Heart left ventricle (tissue), 16 donors: ENCODE measurements at regions not wholly inside any gene's neighbourhood (a gene's known extent, or its start where the extent isn't known, plus 50 kb on each side); places are given as distances from the start of the nearest gene placed in this dataset.

ENCODE experiments used
- ATAC-seq, 4 donors: fragments of 200-7000 bp; cut with Tn5 transposase; one replicate each; pipeline ENCODE4 v1.9.1; 2020 to 2022; ENCODE audit warnings: moderate library complexity in 4 of 4, mild to moderate bottlenecking in 3 of 4, moderate number of reproducible peaks in 1 of 4
- DNase-seq, 5 donors: peaks; one replicate each; pipeline ENCODE4 v3.0.0-alpha.2; 2020
- H3K27ac ChIP-seq, 12 donors: fragments of 200-600 bp; sonication (generic) in 4 of 12; one replicate each; pipeline versions ENCODE4 v1.5.0 to v1.8.0; 2016 to 2022; ENCODE audit warnings: mild to moderate bottlenecking in 2 of 12
- H3K27me3 ChIP-seq, 9 donors: fragments of 200-600 bp; sonication (generic) in 2 of 9; one replicate each; pipeline versions ENCODE4 v1.5.1 to v1.8.0; 2016 to 2022; ENCODE audit warnings: mild to moderate bottlenecking in 3 of 9
- H3K36me3 ChIP-seq, 9 donors: fragments of 200-600 bp; sonication (generic) in 2 of 9; one replicate each; pipeline versions ENCODE4 v1.5.0 to v1.8.0; 2018 to 2022; ENCODE audit warnings: mild to moderate bottlenecking in 2 of 9
- H3K4me1 ChIP-seq, 12 donors: fragments of 200-600 bp; sonication (generic) in 4 of 12; one replicate each; pipeline versions ENCODE4 v1.5.0 to v1.8.0; 2016 to 2022; ENCODE audit warnings: mild to moderate bottlenecking in 3 of 12
- H3K4me3 ChIP-seq, 12 donors: fragments of 200-600 bp; sonication (generic) in 4 of 12; one replicate each; pipeline versions ENCODE4 v1.5.0 to v1.8.0; 2017 to 2022; ENCODE audit warnings: mild to moderate bottlenecking in 9 of 12, moderate library complexity in 4 of 12
- H3K9me3 ChIP-seq, 12 donors: fragments of 200-600 bp; sonication (generic) in 4 of 12; one replicate each; pipeline versions ENCODE4 v1.5.0 to v1.8.0; 2016 to 2022; ENCODE audit warnings: mild to moderate bottlenecking in 1 of 12
- CTCF ChIP-seq, 12 donors: fragments of 200-600 bp; sonication (generic) in 4 of 12; IDR thresholded peaks; one replicate each; pipeline versions ENCODE4 v1.5.0 to v1.8.0; 2018 to 2022; ENCODE audit warnings: antibody characterized with exemption in 12 of 12, mild to moderate bottlenecking in 5 of 12
- POLR2A ChIP-seq, 2 donors: fragments of 450-650 bp; IDR thresholded peaks; one replicate each; pipeline ENCODE4 v1.6.1; 2017; ENCODE audit warnings: antibody characterized with exemption in 2 of 2, mild to moderate bottlenecking in 2 of 2, moderate library complexity in 2 of 2
- WGBS, 4 donors: extraction: QIAGEN DNeasy Blood & Tissue Kit in 2 of 4; methylation state at CpG; one replicate each; pipeline versions ENCODE4 v1.1.5 to v1.1.7; 2013 to 2018; 5-methylcytosine and 5-hydroxymethylcytosine counted together
- intact Hi-C, 10 donors: fragments of 100-400 bp; cut with DNase I; formaldehyde crosslinking; loops; one replicate each; pipeline versions ENCODE4 v1.11.1 to v1.14.2; 2022
- donor health status: ischemic (EF 13 %, LVEDD 7.1; RV severe dilation, severe dysfunction).
- donor health status: healthy with polysubstance abuse.
- donor health status: DM: no; HTN: yes; CAD: no.
- donor health status: DM: no; HTN: no; CAD: no.
- donor health status: ischemic (EF 25% LVEDD 6.9; RV normal size, moderate dysfunction).
- donor health status: ischemic (EF 25% LVEDD 5.7; RV mildly dilated, moderate dysfunction).
- donor health status: healthy.
- donor health status: DM: yes; HTN: yes; CAD: no.
- donor health status: ischemic (EF 35%, LVEDD 5.7; RV mildly dilated, moderate dysfunction).
- donor health status: nonischemic (EF 11% LVEDD 7.7; RV severe dilation, severe dysfunction).
- donor health status: DM: yes; HTN: yes; CAD: no.
- donor health status: PGD.
- donor health status: ischemic (EF 29% LVEDD 5.4; RV normal size, mild dysfunction).
- donor health status: nonischemic (EF 23%, LVEDD 6.1; RV moderate dilation, normal function).

- ATAC-seq (no peak), DNase-seq (no peak)
- WGBS, 4 donors = 86 to 99% (median 87%) methylated on average over 2 of the region's 2 CpGs
- no peaks in the 10 kb centered on the region for H3K36me3 ChIP-seq
- peaks cover 0 to 3% (median 0%) of the 10 kb centered on the region in 12 donors for H3K9me3 ChIP-seq
- TF ChIP-seq POLR2A (IDR thresholded peaks at IDR 0.05) (no peak), CTCF (IDR thresholded peaks at IDR 0.05) (no peak)
- intact Hi-C loops = no loop called here
- H3K27ac ChIP-seq = no peak overlapping the region
- H3K4me1 ChIP-seq = peaks cover 0 to 15% (median 2%) of the 10 kb centered on the region in 12 donors
- no peaks in the 10 kb centered on the region for H3K27me3 ChIP-seq
- H3K4me3 ChIP-seq = no peak overlapping the region
Observed at GRCh38 chr5:158468444-158468843, 609.5 kb upstream of the CLINT1 start.

- Histone ChIP-seq H3K27me3 (no peaks in the 10 kb centered on the region), H3K4me1 (peaks cover 0 to 25% (median 6%) of the 10 kb centered on the region in 12 donors), H3K27ac (no peak overlapping the region), H3K9me3 (peaks cover 0 to 3% (median 0%) of the 10 kb centered on the region in 12 donors), H3K36me3 (no peaks in the 10 kb centered on the region), H3K4me3 (no peak overlapping the region)
- DNase-seq (no peak), ATAC-seq (no peak)
- TF ChIP-seq CTCF (IDR thresholded peaks at IDR 0.05) (no peak), POLR2A (IDR thresholded peaks at IDR 0.05) (no peak)
- intact Hi-C loops = no loop called here
Observed at GRCh38 chr5:158466191-158466590, 607.2 kb upstream of the CLINT1 start.

GRCh38 chr5:158465086-158465972 is 606.4 kb upstream of the CLINT1 start:
- H3K4me1 ChIP-seq = peaks cover 0 to 25% (median 6%) of the 10 kb centered on the region in 12 donors
- peak overlapping the region in 1 of 12 donors; percentile 55 for H3K27ac ChIP-seq
- no peak overlapping the region for H3K4me3 ChIP-seq
- no peaks in the 10 kb centered on the region for H3K27me3 ChIP-seq
- no peak for TF ChIP-seq POLR2A (IDR thresholded peaks at IDR 0.05)
- TF ChIP-seq CTCF (IDR thresholded peaks at IDR 0.05) = no peak
- DNase-seq (no peak), ATAC-seq (no peak)
- WGBS, 4 donors = 91 to 94% (median 94%) methylated on average over 6 of the region's 6 CpGs
- intact Hi-C loops = no loop called here
- no peaks in the 10 kb centered on the region for H3K36me3 ChIP-seq
- H3K9me3 ChIP-seq = peaks cover 0 to 3% (median 0%) of the 10 kb centered on the region in 12 donors

GRCh38 chr5:158464383-158464782 is 605.4 kb upstream of the CLINT1 start:
- peaks cover 0 to 25% (median 6%) of the 10 kb centered on the region in 12 donors for H3K4me1 ChIP-seq
- TF ChIP-seq CTCF (IDR thresholded peaks at IDR 0.05) (no peak), POLR2A (IDR thresholded peaks at IDR 0.05) (no peak)

More at GRCh38 chr5:158464383-158464782, 605.4 kb upstream of the CLINT1 start:
- WGBS, 4 donors = 71 to 90% (median 77%) methylated on average over 1 of the region's 1 CpG
- DNase-seq (no peak), ATAC-seq (peak in 1 of 4 donors; percentile 33)
- Histone ChIP-seq H3K4me3 (no peak overlapping the region), H3K27ac (peak overlapping the region in 3 of 12 donors; percentile 21 to 55 (median 22)), H3K36me3 (no peaks in the 10 kb centered on the region), H3K9me3 (peaks cover 0 to 3% (median 0%) of the 10 kb centered on the region in 12 donors), H3K27me3 (no peaks in the 10 kb centered on the region)
- intact Hi-C loops = no loop called here
